HEK293 (cell line): ENCODE measurements at regions not wholly inside any gene's neighbourhood (a gene's known extent, or its start where the extent isn't known, plus 50 kb on each side); places are given as distances from the start of the nearest gene placed in this dataset.

Source experiments
- CTCF ChIP-seq: fragments of 450-650 bp; formaldehyde crosslinking; IDR thresholded peaks from 2 replicates; pipeline ENCODE4 v1.5.1; 2016; ENCODE audit warnings: missing biosample characterization, missing genetic modification characterization
- HOXA7 ChIP-seq: sonication (generic); formaldehyde crosslinking; IDR thresholded peaks from 2 replicates; pipeline ENCODE4 v1.8.1; 2022; ENCODE audit warnings: missing genetic modification reagents, borderline replicate concordance
- KLF16 ChIP-seq: fragments of 450-650 bp; formaldehyde crosslinking; IDR thresholded peaks from 2 replicates; pipeline ENCODE4 v1.5.1; 2017; ENCODE audit warnings: missing biosample characterization, missing genetic modification characterization
- REPIN1 ChIP-seq: fragments of 450-650 bp; formaldehyde crosslinking; IDR thresholded peaks from 2 replicates; pipeline ENCODE4 v1.5.1; 2017; ENCODE audit warnings: missing biosample characterization, missing genetic modification characterization, low read depth
- ZFHX2 ChIP-seq: fragments of 450-650 bp; formaldehyde crosslinking; conservative IDR thresholded peaks from 2 replicates; pipeline ENCODE4 v1.5.1; 2016; ENCODE audit warnings: missing biosample characterization, missing genetic modification characterization
- ZFP3 ChIP-seq: fragments of 450-650 bp; formaldehyde crosslinking; IDR thresholded peaks from 2 replicates; pipeline ENCODE4 v1.5.1; 2016; ENCODE audit warnings: low read depth, missing biosample characterization, missing genetic modification characterization
- ZNF157 ChIP-seq: fragments of 450-650 bp; formaldehyde crosslinking; IDR thresholded peaks from 2 replicates; pipeline ENCODE4 v1.5.1; 2016; ENCODE audit warnings: missing biosample characterization, missing genetic modification characterization
- ZNF239 ChIP-seq: fragments of 450-650 bp; formaldehyde crosslinking; IDR thresholded peaks from 2 replicates; pipeline ENCODE4 v1.5.1; 2016; ENCODE audit warnings: missing biosample characterization, missing genetic modification characterization
- ZNF274 ChIP-seq, 2 experiments: fragments of 200-500 bp in 1 of 2; fragments of 450-650 bp in 1 of 2; sonication (Bioruptor generic) in 1 of 2; formaldehyde crosslinking in 1 of 2; IDR thresholded peaks; 2 replicates each; pipeline versions ENCODE4 v1.5.1 to v1.6.1; 2014 to 2016; ENCODE audit warnings: borderline replicate concordance in 1 of 2, inconsistent platforms in 1 of 2, low read length in 1 of 2, missing biosample characterization in 1 of 2, missing genetic modification characterization in 1 of 2
- TF ChIP-seq, protein P1 (sequence below): fragments of 450-650 bp; formaldehyde crosslinking; IDR thresholded peaks from 2 replicates; pipeline ENCODE4 v1.5.1; 2017; ENCODE audit warnings: missing biosample characterization, missing genetic modification characterization

GRCh38 chr1:218930472-218931241, 243.0 kb upstream of the LYPLAL1 start:
- TF ChIP-seq HOXA7 (CRISPR knock-in tag) (no peak), ZNF239 (tag by site-specific recombination) (no peak), CTCF (tag by site-specific recombination) (no peak), ZFHX2 (no peak), REPIN1 (no peak), KLF16 (tag by site-specific recombination) (no peak), ZFP3 (tag by site-specific recombination) (no peak), ZNF274 (IDR thresholded peaks at IDR 0.05; ENCODE audit: low read length) (no peak), ZNF274 (tag by site-specific recombination; IDR thresholded peaks at IDR 0.05; ENCODE audit: borderline replicate concordance) (no peak), ZNF157 (tag by site-specific recombination) (no peak)
- TF ChIP-seq, protein P1, sequence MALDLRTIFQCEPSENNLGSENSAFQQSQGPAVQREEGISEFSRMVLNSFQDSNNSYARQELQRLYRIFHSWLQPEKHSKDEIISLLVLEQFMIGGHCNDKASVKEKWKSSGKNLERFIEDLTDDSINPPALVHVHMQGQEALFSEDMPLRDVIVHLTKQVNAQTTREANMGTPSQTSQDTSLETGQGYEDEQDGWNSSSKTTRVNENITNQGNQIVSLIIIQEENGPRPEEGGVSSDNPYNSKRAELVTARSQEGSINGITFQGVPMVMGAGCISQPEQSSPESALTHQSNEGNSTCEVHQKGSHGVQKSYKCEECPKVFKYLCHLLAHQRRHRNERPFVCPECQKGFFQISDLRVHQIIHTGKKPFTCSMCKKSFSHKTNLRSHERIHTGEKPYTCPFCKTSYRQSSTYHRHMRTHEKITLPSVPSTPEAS (tag by site-specific recombination), result no peak
